OCI-LY1 (cell line): ENCODE measurements at regions not wholly inside any gene's neighbourhood (a gene's known extent, or its start where the extent isn't known, plus 50 kb on each side); places are given as distances from the start of the nearest gene placed in this dataset.
"Not testable (repeated sequence)": the region's sequence is repeated elsewhere in the genome, so short reads cannot be mapped to it uniquely, and the experiment has no call there.

Experiments used
- H2AFZ ChIP-seq: fragments of 200-600 bp; sonication (generic), shearing (Covaris generic); 2 replicates; pipeline ENCODE4 v1.6.0; 2014; ENCODE audit warnings: antibody characterized with exemption, mild to moderate bottlenecking, low read length
- H3F3A ChIP-seq: fragments of 200-600 bp; sonication (generic), shearing (Covaris generic); 2 replicates; pipeline ENCODE4 v1.6.0; 2014; ENCODE audit warnings: mild to moderate bottlenecking, antibody characterized with exemption, low read length, moderate library complexity; ENCODE audit not compliant: insufficient read depth
- H3K27ac ChIP-seq: fragments of 200-600 bp; sonication (generic); 2 replicates; pipeline ENCODE4 v1.5.1; 2014; ENCODE audit warnings: low read length, mixed run types, mild to moderate bottlenecking, low read depth; ENCODE audit not compliant: poor library complexity, severe bottlenecking
- H3K27me3 ChIP-seq: fragments of 200-600 bp; sonication (generic); 2 replicates; pipeline ENCODE4 v1.6.0; 2014; ENCODE audit warnings: antibody characterized with exemption, mild to moderate bottlenecking, low read length, moderate library complexity; ENCODE audit not compliant: insufficient read depth
- H3K36me3 ChIP-seq: fragments of 200-600 bp; sonication (generic); 2 replicates; pipeline ENCODE4 v1.6.1; 2014; ENCODE audit warnings: mild to moderate bottlenecking, antibody characterized with exemption, low read length, moderate library complexity, mixed read lengths; ENCODE audit not compliant: insufficient read depth
- H3K4me1 ChIP-seq: fragments of 200-600 bp; sonication (generic); 2 replicates; pipeline ENCODE4 v1.5.1; 2014; ENCODE audit warnings: mild to moderate bottlenecking, low read length, moderate library complexity; ENCODE audit not compliant: insufficient read depth, severe bottlenecking
- H3K4me2 ChIP-seq: fragments of 200-600 bp; sonication (generic), shearing (Covaris generic); 2 replicates; pipeline ENCODE4 v1.6.1; 2014; ENCODE audit warnings: low read length
- H3K4me3 ChIP-seq: fragments of 200-600 bp; sonication (generic); 2 replicates; pipeline ENCODE4 v1.5.1; 2014; ENCODE audit warnings: low read length, low read depth, mild to moderate bottlenecking, mixed read lengths; ENCODE audit not compliant: poor library complexity, severe bottlenecking
- H3K79me2 ChIP-seq: fragments of 200-600 bp; shearing (Covaris generic); 2 replicates; pipeline ENCODE4 v1.6.1; 2016; ENCODE audit warnings: mixed run types, low read length, mixed read lengths; ENCODE audit not compliant: insufficient read depth
- H3K9ac ChIP-seq: fragments of 200-600 bp; sonication (generic), shearing (Covaris generic); 2 replicates; pipeline ENCODE4 v1.6.1; 2014; ENCODE audit warnings: mild to moderate bottlenecking, low read length, mixed read lengths
- H3K9me2 ChIP-seq: fragments of 200-600 bp; sonication (generic), shearing (Covaris generic); 2 replicates; pipeline ENCODE4 v1.6.1; 2014; ENCODE audit warnings: low read depth, mild to moderate bottlenecking, low read length, mixed read lengths
- H3K9me3 ChIP-seq: fragments of 200-600 bp; shearing (Covaris generic); 2 replicates; pipeline ENCODE4 v1.6.1; 2014; ENCODE audit warnings: low read length, mixed read lengths
- H4K20me1 ChIP-seq: fragments of 200-600 bp; sonication (generic), shearing (Covaris generic); 2 replicates; pipeline ENCODE4 v1.6.0; 2016; ENCODE audit warnings: mild to moderate bottlenecking, low read length; ENCODE audit not compliant: insufficient read depth
- CTCF ChIP-seq: fragments of 200-600 bp; sonication (generic), shearing (Covaris generic); IDR thresholded peaks from 2 replicates; pipeline ENCODE4 v1.5.1; 2017; ENCODE audit warnings: mild to moderate bottlenecking, antibody characterized with exemption, low read length, moderate library complexity, mixed read lengths
- EZH2 ChIP-seq: fragments of 200-600 bp; sonication (generic), shearing (Covaris generic); IDR thresholded peaks from 2 replicates; pipeline ENCODE4 v1.8.0; 2017; ENCODE audit warnings: borderline replicate concordance, mixed run types, mild to moderate bottlenecking, antibody characterized with exemption, low read length, moderate library complexity, mixed read lengths

DNA sequence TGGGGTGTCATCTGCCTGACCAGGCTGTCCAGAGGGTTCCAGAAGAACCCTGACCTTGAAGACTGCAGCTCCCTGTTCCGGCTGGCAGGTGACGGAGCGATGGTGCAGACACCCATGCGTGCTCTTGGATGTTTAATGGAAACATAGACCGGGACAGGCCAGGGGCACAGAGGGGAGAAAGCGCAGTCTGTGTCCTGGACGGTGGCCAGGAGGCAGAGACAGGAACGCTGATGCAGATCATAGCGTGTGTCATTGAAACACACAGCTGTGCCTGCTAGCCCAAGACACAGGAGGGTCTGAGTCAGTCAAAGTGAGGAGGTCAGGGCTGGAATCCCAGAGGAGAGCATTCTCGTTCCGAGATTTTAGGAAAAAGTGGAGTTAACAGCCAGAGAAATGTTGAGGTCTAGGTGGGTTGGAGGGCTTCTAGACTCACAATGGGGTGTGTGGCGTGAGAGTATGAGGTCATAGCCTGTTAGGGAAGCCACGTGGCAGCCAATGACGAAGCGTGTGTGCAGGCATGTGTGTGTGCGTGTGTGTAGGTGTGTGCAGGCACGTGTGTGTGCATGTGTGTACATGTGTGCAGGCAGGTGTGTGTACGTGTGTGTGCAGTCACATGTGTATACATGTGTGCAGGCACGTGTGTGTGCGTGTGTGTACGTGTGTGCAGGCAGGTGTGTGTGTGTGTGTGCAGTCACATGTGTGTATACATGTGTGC is 167.0 kb downstream of the ERMARD start:
- Histone ChIP-seq H3K9me2 (no peaks in the 10 kb centered on the region), H3K27me3 (no peaks in the 10 kb centered on the region), H3F3A (no peaks in the 10 kb centered on the region), H3K4me2 (no peak overlapping the region), H4K20me1 (no peaks in the 10 kb centered on the region), H3K27ac (no peak overlapping the region), H3K9ac (no peak overlapping the region), H3K79me2 (no peaks in the 10 kb centered on the region), H3K36me3 (no peaks in the 10 kb centered on the region), H2AFZ (no peak overlapping the region), H3K9me3 (no peaks in the 10 kb centered on the region), H3K4me3 (no peak overlapping the region), H3K4me1 (no peaks in the 10 kb centered on the region)
- TF ChIP-seq EZH2 = no peak
- no peak for TF ChIP-seq CTCF

- Histone ChIP-seq H3K36me3 (no peaks in the 10 kb centered on the region), H3K27me3 (no peaks in the 10 kb centered on the region), H3K79me2 (no peaks in the 10 kb centered on the region), H3K9ac (no peak overlapping the region), H3K4me3 (no peak overlapping the region), H3K4me1 (no peaks in the 10 kb centered on the region), H4K20me1 (no peaks in the 10 kb centered on the region), H3K9me2 (no peaks in the 10 kb centered on the region), H2AFZ (no peak overlapping the region), H3K4me2 (no peak overlapping the region), H3K27ac (no peak overlapping the region), H3K9me3 (no peaks in the 10 kb centered on the region), H3F3A (no peaks in the 10 kb centered on the region)
- TF ChIP-seq EZH2 (no peak), CTCF (no peak)
Observed at GRCh38 chr6:169917153-169917552, 165.7 kb downstream of the ERMARD start.

GRCh38 chr6:169915769-169916550 is 164.5 kb downstream of the ERMARD start:
- Histone ChIP-seq H3K9ac (no peak overlapping the region), H3K4me1 (no peaks in the 10 kb centered on the region), H3K9me2 (no peaks in the 10 kb centered on the region), H2AFZ (no peak overlapping the region), H3K36me3 (no peaks in the 10 kb centered on the region), H3K27ac (no peak overlapping the region), H3K4me2 (no peak overlapping the region), H3K27me3 (no peaks in the 10 kb centered on the region), H3F3A (no peaks in the 10 kb centered on the region), H3K9me3 (no peaks in the 10 kb centered on the region), H3K4me3 (no peak overlapping the region), H4K20me1 (no peaks in the 10 kb centered on the region), H3K79me2 (no peaks in the 10 kb centered on the region)
- TF ChIP-seq EZH2 (no peak), CTCF (no peak)

GRCh38 chr6:169913745-169914144 is 162.3 kb downstream of the ERMARD start:
- H3K36me3 ChIP-seq, H3K9me2 ChIP-seq, H3F3A ChIP-seq, H3K9ac ChIP-seq, H3K4me2 ChIP-seq, H2AFZ ChIP-seq, H4K20me1 ChIP-seq, H3K79me2 ChIP-seq, H3K27me3 ChIP-seq, H3K4me1 ChIP-seq, H3K27ac ChIP-seq, H3K4me3 ChIP-seq, H3K9me3 ChIP-seq: not testable (repeated sequence)
